Midbrain (tissue), 1 donor: ENCODE measurements at regions not wholly inside any gene's neighbourhood (a gene's known extent, or its start where the extent isn't known, plus 50 kb on each side); places are given as distances from the start of the nearest gene placed in this dataset.

Source experiments
- DNase-seq: peaks from one replicate; lab custom pipeline; 2025; lab: John Stamatoyannopoulos, UW

- DNase-seq = no peak
Observed at GRCh38 chr13:103328899-103329298, 262.7 kb upstream of the SLC10A2 start.

DNA sequence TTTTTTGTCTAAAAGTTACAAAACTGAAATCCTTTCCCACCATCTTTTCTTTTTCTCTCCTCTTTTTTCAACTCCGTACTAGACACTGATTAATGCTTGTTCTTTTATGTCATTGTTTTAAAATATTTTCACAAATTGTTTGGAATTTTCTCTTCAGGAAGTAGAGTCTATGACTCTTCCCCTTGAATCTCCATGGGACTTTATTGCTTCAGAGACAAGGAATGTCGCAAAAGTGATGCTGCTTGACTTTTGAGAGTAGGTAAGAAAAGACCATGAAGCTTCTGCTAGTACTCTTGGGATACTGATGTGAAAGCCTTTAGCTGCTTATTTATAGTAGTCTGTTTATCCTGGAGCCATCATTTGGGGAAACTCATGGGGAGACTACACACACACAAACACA is 260.1 kb upstream of the SLC10A2 start:
- no peak for DNase-seq

DNA sequence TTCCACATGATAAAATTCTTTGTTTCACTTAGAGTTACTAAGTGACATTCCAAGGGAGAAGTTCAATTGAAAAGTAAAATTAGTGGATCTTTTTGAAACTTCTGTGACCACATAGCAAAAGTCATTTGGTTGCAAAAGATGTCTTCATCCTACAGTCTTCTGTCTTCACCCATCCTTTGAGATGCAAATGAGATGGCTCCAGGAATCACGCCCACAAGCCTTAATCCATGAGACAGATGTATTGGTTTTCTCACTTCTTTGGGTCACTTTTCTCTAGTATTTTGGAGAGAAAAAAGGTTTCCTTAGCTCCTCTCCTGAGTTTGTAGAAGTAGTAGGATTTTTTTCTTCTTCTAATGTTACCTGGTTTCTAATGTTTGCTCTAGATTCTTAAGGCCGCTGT is 259.5 kb upstream of the SLC10A2 start:
- no peak for DNase-seq

GRCh38 chr13:103324641-103325040 is 258.4 kb upstream of the SLC10A2 start:
- no peak for DNase-seq

DNA sequence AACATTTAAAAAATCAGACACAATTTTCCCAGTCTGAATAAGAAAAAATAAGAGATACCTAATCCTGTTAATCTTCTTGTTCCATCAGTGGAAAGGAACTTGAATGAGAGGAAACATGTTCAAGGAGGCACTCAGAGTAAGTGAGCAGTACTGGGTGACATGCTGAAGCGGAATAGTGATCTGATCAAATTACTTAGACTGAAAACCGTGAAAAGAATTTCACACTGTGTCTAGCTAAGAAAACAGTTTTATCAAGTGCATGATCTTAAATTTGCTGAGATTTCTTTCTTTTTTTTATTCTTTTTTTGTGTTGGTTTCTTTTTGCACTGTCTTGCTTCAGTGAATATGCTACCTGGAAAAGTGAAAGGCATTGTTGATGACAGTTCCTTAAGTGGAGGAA is 249.5 kb upstream of the SLC10A2 start:
- DNase-seq = no peak

GRCh38 chr13:103312467-103312866 is 246.2 kb upstream of the SLC10A2 start:
- DNase-seq = no peak

GRCh38 chr13:103308667-103309066 is 242.4 kb upstream of the SLC10A2 start:
- no peak for DNase-seq

DNA sequence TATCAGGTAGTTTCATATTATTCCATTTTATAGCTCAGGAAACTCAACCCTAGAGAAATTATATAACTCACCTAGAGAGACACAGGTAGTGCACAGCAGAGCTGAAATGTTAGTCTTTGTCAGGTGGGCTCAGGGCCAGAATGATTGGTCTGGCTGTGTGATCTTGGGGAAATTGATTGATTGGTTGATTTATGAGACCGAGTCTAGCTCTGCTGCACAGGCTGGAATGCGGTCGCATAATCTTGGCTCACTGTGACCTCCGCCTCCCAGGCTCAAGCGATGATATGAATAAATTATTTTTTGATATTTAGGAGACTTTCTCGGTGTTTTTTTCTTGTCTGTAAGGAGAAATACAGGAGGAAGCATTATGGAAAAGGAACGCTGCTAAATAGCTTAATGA is 239.9 kb upstream of the SLC10A2 start:
- no peak for DNase-seq

DNA sequence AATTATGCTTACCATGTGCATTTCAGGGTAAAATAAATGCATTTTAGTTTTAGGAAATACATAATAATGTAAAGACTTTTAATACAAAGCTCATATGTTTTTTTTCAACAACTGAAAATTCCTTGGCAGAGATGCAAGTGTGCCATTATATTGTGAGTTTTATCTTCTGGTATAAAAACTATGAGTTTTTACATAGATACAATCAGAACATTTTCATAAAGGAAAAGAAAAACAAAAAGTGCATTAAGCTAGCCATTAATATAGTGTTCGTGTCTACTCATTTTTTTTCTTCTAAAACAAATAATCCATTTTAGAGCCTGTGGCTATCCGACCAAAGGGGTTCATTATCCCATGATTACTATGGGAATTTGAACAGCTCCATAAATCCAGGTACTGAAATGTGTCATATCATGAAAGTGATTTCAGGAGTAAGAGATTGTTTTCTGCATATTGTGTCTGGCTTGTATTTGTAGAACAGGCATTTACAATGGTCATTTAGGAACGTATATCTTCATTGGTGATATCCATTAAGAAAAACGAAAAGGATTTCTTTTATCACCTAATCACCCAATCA is 236.9 kb upstream of the SLC10A2 start:
- no peak for DNase-seq

- no peak for DNase-seq
Observed at GRCh38 chr13:103302676-103303075, 236.5 kb upstream of the SLC10A2 start.

GRCh38 chr13:103299079-103299478 is 232.9 kb upstream of the SLC10A2 start:
- no peak for DNase-seq

DNA sequence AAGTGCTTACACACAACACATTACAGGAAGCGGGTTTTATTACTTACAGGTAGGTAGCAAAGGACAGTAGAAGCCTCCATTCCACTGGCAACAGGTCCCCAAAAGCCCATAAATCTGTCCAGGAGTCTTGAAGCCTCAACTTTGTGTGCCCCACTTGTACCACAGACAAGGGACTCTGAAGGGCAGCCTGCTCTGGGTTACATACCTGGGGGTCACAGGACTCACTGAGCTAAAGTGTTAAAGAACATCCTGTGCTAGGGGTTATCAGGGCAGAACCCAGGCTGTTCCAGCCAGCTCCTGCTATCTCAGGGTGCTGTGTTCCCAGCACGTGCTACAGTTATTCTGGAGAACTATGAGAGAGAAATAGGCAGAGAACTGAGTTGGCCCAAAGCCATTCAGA is 230.9 kb upstream of the SLC10A2 start:
- DNase-seq = no peak

DNA sequence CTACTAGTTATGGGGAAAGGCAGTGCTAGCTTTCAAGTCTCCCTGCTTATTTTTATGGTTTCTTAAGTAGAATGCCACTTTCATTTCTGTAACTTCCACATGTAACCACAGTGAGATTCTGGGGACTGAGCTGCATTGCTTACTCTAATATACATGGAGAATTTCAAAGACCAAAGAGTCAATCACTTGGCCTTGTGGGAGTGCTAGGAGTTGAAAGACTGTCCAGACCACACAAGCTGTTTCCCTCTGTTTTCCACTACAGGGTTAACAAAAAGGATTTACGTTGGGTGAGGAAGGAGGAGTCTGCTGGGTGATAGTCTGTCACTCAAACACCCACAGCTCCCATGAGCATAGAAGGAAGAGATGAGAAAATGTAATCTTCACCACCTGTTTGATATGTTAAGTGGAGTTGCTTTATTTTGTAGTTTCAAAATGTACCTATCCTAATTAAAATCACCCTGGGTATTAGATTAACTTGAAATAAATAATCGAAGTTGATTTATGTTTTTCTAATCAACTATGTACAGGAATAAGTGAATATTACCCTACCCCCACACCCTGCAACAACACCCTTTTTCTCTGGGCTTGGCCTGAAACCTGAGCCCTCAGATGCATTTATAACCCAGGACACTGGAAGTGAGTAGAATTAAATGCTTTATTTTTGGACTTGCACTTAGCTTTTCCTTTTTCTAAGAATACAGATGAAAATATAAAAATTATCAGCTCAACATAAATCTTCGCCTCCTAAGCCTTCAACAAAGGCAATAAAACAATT is 225.8 kb upstream of the SLC10A2 start:
- DNase-seq = no peak

GRCh38 chr13:103291226-103291625 is 225.0 kb upstream of the SLC10A2 start:
- no peak for DNase-seq

GRCh38 chr13:103289681-103290080 is 223.5 kb upstream of the SLC10A2 start:
- no peak for DNase-seq

DNA sequence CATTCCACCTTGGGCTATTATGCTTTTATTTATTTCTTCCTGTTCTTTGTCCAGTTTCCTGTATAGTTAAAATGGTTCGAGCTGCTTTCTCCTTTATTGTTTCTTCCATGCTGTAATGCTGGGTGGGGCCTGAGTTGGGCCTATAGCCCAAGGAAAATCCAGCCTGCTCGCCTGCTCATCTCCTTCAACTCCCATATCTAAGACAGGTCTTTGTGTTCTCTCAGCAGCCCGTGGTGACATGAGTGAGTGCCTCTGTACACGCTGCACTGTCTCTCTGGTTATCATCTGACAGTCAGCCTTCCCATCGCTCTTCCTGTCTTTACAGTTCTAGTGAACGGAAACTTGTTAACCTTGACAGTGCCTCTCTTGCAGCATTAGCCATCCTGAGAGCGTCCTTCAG is 221.9 kb upstream of the SLC10A2 start:
- no peak for DNase-seq

DNA sequence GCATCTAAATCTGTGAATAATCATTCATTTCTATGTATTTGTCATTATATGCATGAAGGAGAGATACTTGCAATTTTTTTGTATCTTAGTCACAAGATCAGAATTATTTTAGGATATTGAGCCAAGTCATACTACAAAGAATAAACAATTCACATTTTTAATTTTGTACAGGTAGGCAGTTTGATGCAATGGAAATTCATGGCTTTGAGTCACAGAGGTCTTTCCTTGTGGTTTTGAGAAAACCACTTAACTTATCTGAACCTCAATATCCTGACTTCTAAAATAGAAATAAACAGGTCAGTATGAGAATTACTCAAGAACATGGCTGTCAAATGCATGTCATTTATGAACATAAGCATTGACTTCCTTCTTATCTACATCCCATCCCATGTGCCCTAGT is 221.4 kb upstream of the SLC10A2 start:
- DNase-seq = no peak

DNA sequence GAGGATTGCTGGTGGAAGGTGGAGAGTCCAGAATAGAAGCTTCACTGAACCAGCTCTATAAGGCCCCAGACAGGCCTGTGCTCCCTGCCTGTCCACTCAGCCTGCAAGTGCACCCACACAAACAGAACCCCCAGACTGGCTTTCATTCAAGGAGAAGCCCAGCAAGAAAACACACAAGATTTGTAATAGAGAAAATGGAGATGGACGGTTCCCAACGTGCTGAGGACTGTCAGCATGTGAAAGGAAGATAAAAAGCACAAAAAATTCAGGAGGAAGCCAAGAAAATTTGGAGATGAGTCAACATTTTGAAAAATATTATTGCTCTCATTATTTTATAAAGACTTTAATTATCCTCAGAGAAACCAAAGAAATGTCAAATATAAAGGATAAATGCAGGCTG is 218.2 kb upstream of the SLC10A2 start:
- DNase-seq = no peak

DNA sequence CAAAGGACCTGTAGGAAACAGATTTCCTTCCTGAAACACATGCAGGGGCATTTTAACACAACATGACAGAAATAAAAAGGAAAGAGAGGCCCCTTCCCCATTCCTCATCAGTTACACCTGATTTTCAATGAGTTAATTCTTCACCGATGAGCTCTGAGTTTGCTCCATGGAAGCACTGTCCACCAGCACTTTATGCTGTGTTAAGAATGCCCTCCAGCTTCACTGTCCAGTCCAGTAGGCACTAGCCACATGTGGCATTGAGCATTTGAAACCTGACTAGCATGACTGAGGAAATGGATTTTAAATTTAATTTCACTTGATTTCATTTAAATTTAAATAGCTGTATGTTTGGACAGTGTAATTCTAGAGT is 217.2 kb upstream of the SLC10A2 start:
- no peak for DNase-seq

GRCh38 chr13:103282571-103283450 is 216.6 kb upstream of the SLC10A2 start:
- no peak for DNase-seq

DNA sequence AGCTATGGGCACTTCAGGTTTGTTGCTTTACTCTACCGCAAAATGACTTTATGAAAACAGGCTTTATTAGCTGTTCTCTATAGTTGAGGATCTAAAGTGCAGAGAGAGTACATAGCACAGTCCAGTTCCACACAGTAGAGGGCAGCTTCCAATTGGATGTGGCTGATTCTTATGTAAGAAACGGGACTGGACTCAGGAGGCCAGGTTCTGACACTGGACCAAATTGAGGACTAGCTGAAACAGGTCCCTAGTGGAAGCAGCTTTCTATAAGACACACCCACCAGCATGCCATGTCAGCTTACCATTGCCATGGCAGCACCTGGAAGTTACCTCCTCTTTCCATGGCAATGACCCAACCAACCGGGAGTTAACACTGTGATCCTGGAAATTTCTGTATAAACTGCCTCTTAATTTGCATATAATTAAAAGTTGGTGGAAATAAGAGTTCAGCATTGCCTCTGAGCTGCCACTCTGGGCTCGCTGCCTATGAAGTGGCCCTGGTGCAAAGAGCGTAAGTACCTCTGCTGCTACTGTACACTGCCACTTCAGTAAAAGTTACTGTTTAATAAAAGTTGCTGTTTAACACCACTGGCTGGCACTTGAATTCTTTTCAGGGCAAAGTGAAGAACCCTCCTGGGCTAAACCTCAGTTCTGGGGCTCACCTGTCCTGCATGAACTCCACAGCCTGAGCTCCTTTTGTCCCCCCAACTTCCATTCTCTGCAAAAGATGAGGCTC is 211.9 kb upstream of the SLC10A2 start:
- no peak for DNase-seq

- DNase-seq = no peak
Observed at GRCh38 chr13:103276775-103277498, 210.7 kb upstream of the SLC10A2 start.
